ENCODE measurements at regions not wholly inside any gene's neighbourhood (a gene's known extent, or its start where the extent isn't known, plus 50 kb on each side); places are given as distances from the start of the nearest gene placed in this dataset.

DNA sequence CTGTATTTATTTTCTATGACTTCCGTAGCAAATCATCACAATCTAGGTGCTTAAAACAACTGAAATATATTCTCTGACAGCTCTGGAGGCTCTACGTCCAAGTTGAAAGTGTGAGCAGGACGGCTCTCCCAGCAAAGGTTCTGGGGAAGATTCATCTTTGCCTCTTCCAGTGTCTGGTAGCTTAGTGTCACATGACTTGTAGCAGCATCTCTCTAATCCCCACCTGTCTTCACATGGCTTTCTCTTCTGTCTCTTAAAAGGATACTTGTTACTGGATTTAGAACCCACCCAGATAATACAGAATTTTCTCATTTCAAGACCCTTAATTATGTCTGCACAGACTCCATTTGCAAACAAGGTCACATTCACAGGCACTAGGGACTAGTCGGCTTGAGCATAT lies 687.7 kb upstream of the RBFOX1 start:
- Mint-ChIP-seq H3K4me3 (no peak overlapping the region), H3K36me3 (ENCODE audit: low read depth) (no peaks in the 10 kb centered on the region), H3K27ac (no peak overlapping the region), H3K4me1 (ENCODE audit: low read depth) (peaks cover 4% of the 10 kb centered on the region), H3K27me3 (peaks cover 17% of the 10 kb centered on the region), H3K9me3 (no peaks in the 10 kb centered on the region)
- no peak for DNase-seq

DNA sequence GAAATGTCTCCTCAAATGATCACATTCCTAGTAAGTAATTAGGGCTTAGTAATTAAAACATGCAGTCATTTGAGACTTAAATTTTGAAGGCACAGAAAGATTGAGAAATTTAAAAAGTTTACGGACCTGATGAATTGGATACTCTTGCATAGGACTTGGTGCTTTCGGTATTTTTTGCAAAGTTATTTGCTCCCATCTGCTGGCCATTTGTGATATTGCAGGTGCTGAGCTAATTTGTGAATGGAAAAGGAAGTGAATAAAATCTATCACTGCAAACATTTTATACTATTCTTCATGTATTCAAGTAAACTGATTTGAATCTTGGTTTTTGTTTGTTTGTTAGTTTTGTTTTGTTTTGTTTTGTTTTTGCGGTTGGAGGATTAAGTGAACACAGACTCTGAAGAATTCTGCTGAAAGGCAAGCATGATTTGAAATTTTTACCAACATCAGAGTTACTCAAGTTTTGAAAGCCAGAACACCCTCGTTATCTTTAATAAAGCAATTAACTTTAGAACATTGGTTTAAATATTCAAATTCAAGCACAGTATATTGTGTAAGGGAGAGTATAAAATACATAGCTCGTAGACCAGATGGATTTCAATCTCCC lies 689.5 kb upstream of the RBFOX1 start:
- H3K27me3 Mint-ChIP-seq, result peaks cover 17% of the 10 kb centered on the region
- no peaks in the 10 kb centered on the region for H3K36me3 Mint-ChIP-seq (ENCODE audit: low read depth)
- H3K4me1 Mint-ChIP-seq (ENCODE audit: low read depth), result peaks cover 4% of the 10 kb centered on the region
- peak; percentile 31 for DNase-seq
- no peaks in the 10 kb centered on the region for H3K9me3 Mint-ChIP-seq
- no peak overlapping the region for H3K27ac Mint-ChIP-seq
- H3K4me3 Mint-ChIP-seq, result no peak overlapping the region

DNA sequence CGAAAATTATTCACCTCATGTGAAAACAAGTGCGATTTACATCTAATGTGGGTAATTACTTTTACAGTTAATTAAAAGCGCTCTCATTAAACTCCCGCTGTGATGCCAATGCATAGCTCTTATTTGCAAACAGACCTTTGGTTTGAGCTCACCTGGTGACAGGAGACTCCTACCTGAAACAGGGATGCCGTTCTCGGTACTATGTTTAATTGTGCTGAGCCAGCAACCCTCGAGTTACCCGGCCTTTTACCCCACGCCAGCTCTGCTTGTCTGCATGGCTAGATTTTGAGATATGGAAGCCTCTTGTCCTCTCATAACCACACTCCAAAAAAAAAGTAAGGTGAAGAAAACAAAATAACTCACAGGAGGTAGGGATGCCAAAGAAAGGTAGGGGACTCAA lies 690.4 kb upstream of the RBFOX1 start:
- Mint-ChIP-seq H3K36me3 (ENCODE audit: low read depth) (no peaks in the 10 kb centered on the region), H3K9me3 (no peaks in the 10 kb centered on the region), H3K4me3 (no peak overlapping the region), H3K4me1 (ENCODE audit: low read depth) (peaks cover 4% of the 10 kb centered on the region), H3K27me3 (peaks cover 17% of the 10 kb centered on the region), H3K27ac (no peak overlapping the region)
- no peak for DNase-seq

DNA sequence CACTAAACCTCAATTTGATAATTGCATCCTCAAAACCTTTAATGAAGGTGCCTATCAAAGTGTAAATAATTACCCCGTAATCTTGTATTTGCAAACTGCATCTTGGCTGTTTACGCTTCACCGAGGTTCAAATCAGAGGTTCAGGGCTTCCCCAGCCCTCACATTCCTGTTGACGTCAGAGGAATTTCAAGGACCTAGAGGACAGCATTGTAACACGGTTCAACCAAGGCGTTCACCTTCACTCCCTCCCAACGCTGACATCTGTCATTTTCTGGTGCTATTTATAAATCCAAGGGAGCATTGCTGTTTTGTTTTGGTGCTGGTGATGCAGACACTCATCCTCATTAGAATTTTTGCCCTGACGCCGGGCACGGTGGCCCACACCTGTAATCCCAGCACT lies 691.6 kb upstream of the RBFOX1 start:
- no peak overlapping the region for H3K27ac Mint-ChIP-seq
- H3K4me3 Mint-ChIP-seq, result no peak overlapping the region
- peaks cover 17% of the 10 kb centered on the region for H3K27me3 Mint-ChIP-seq

DNA sequence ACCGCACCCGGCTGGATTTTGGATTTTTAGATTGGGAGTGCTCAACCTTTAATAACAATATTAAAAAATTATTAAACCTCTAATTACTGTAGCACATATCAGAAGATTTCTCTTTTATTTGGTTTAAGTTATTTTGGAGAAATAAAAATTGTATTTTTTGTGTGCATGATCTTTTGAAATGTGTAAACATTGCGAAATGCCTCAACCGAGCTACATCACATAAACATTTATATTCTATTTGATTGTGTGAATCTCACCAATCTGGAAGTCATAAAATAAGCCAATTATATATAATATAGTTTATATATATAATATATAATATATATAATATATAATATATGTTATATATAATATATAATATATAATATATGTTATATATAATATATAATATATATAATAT lies 696.2 kb upstream of the RBFOX1 start:
- no peaks in the 10 kb centered on the region for H3K4me1 Mint-ChIP-seq (ENCODE audit: low read depth)
- H3K36me3 Mint-ChIP-seq (ENCODE audit: low read depth), result no peaks in the 10 kb centered on the region
- DNase-seq, result no peak
- H3K9me3 Mint-ChIP-seq, result no peaks in the 10 kb centered on the region
- peaks cover 8% of the 10 kb centered on the region for H3K27me3 Mint-ChIP-seq
- H3K4me3 Mint-ChIP-seq, result no peak overlapping the region
- H3K27ac Mint-ChIP-seq, result no peak overlapping the region

More for the DNA sequence above, 691.6 kb upstream of the RBFOX1 start:
- no peak for DNase-seq
- H3K9me3 Mint-ChIP-seq, result no peaks in the 10 kb centered on the region
- H3K36me3 Mint-ChIP-seq (ENCODE audit: low read depth), result no peaks in the 10 kb centered on the region
- peaks cover 4% of the 10 kb centered on the region for H3K4me1 Mint-ChIP-seq (ENCODE audit: low read depth)

DNA sequence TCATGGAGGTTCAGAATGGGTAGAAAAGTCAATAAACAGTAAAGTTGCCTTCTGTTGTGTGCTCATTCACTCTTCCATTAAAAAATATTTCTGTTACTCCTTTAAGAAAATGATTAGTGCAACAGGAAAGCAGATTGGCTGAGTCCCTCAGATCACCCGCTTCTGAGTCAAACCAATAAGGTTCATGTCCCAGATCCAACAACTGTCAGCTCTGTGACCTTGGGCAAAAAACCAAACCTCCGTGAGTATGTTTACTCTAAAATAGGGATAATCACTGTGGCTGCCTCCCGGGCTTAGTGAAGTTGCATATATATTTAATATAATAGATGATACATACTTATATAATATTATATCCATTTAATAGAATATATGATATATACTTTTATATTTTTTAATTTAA lies 698.5 kb upstream of the RBFOX1 start:
- Mint-ChIP-seq H3K27ac (no peak overlapping the region), H3K4me3 (no peak overlapping the region), H3K4me1 (ENCODE audit: low read depth) (no peaks in the 10 kb centered on the region), H3K36me3 (ENCODE audit: low read depth) (no peaks in the 10 kb centered on the region), H3K9me3 (no peaks in the 10 kb centered on the region), H3K27me3 (no peaks in the 10 kb centered on the region)
- no peak for DNase-seq

DNA sequence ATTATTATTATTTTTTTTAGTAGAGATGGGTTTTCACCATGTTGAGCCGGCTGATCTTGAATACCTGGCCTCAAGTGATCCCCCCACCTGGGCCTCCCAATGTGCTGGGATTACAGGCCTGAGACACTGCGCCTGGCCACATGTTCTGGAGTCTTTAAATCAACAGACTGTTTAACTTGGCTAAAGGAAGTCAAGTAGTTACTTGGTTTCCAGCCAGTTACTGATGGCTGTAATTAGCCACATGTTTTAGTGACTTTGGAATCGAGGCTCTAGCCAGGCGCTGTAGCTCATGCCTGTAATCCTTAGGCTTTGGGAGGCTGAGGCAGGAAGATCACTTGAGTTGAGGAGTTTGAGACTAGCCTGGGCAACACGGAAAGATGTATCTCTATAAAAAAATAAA lies 699.2 kb upstream of the RBFOX1 start:
- no peak overlapping the region for H3K4me3 Mint-ChIP-seq
- H3K36me3 Mint-ChIP-seq (ENCODE audit: low read depth), result no peaks in the 10 kb centered on the region
- no peak overlapping the region for H3K27ac Mint-ChIP-seq
- no peaks in the 10 kb centered on the region for H3K4me1 Mint-ChIP-seq (ENCODE audit: low read depth)
- no peaks in the 10 kb centered on the region for H3K27me3 Mint-ChIP-seq
- no peak for DNase-seq
- no peaks in the 10 kb centered on the region for H3K9me3 Mint-ChIP-seq

DNA sequence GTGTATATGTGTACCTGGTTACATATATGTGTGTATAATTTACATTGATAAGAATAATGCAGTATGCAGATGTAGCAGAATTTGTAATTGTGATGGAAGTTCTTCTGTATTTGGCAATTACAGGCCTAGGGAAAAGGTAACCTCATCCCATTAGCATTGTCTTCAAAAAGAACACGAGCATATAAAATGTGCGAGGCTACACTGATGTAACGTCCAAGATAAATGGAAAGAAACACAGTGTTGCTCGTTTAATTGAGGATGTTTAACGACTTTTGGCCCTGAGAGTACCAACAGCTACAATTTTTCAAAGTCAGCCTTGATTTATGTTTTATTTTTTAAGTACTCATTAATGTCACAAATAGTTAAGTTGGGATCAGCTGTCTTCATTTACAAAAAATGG lies 703.5 kb upstream of the RBFOX1 start:
- no peak for DNase-seq
- Mint-ChIP-seq H3K4me3 (no peak overlapping the region), H3K36me3 (ENCODE audit: low read depth) (no peaks in the 10 kb centered on the region), H3K9me3 (peaks cover 8% of the 10 kb centered on the region), H3K27me3 (no peaks in the 10 kb centered on the region), H3K27ac (no peak overlapping the region), H3K4me1 (ENCODE audit: low read depth) (no peaks in the 10 kb centered on the region)

DNA sequence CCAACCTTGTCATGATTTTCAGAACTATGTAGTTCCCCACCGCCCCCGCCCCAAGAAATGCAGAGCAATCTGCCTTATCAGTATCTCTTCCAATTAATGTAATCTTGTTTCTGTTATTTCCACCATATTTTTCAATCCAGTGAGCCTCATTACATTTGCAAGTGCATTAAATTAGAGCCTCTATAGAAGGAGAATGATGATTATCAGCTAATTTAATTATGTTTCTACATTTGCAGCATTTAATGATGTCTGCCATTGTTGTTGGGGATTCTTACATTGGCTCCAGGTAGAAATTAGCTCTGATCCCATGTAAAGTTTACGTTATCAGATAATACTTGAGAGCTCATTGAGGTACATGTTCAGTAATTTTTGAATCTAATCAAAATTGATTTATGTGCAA lies 707.0 kb upstream of the RBFOX1 start:
- no peaks in the 10 kb centered on the region for H3K36me3 Mint-ChIP-seq (ENCODE audit: low read depth)
- H3K4me3 Mint-ChIP-seq, result no peak overlapping the region
- DNase-seq, result no peak
- no peaks in the 10 kb centered on the region for H3K4me1 Mint-ChIP-seq (ENCODE audit: low read depth)
- no peaks in the 10 kb centered on the region for H3K27me3 Mint-ChIP-seq
- peaks cover 10% of the 10 kb centered on the region for H3K9me3 Mint-ChIP-seq
- H3K27ac Mint-ChIP-seq, result no peak overlapping the region

DNA sequence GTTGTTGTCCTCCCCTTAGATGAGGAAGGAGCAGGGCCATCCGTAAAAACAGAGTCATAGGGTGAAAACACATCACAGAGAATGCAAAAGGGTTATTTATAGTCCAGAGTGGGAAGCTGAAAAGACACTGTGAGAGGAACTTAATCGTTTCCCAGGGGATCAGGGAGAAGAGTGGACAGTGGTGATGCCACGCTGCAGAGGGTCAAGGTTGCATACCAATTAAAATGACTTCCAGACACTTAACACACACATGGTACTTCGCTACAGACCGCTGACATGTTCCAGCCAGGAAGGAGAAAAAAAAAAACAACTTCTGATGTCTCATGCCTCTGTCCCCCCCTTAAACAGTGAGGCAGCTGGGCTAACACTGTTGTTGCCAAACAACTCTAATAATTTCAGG lies 713.8 kb upstream of the RBFOX1 start:
- DNase-seq, result no peak
- H3K4me1 Mint-ChIP-seq (ENCODE audit: low read depth), result no peaks in the 10 kb centered on the region
- H3K4me3 Mint-ChIP-seq, result no peak overlapping the region
- peaks cover 17% of the 10 kb centered on the region for H3K9me3 Mint-ChIP-seq
- no peaks in the 10 kb centered on the region for H3K36me3 Mint-ChIP-seq (ENCODE audit: low read depth)
- no peak overlapping the region for H3K27ac Mint-ChIP-seq
- no peaks in the 10 kb centered on the region for H3K27me3 Mint-ChIP-seq

DNA sequence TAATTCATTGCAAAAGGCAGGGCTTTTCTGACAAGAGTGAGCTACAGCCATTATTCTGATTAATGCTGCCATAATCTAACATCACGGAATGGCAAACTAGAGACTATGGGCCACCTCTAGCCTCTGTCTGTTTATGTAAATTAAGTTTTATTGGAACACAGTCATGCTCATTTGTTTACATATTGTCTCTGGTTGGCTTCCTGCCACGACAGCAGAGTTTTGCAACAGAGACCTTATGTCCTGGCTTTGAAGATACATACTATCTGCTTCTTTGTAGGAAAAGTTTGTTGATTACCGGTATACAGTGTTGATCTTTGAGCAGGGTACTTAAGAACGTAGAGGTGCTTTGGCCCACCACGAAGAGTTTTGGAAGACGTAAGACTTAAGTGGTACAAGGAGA lies 715.9 kb upstream of the RBFOX1 start:
- Mint-ChIP-seq H3K9me3 (peaks cover 17% of the 10 kb centered on the region), H3K4me1 (ENCODE audit: low read depth) (no peaks in the 10 kb centered on the region), H3K4me3 (no peak overlapping the region), H3K36me3 (ENCODE audit: low read depth) (no peaks in the 10 kb centered on the region), H3K27me3 (no peaks in the 10 kb centered on the region), H3K27ac (no peak overlapping the region)
- no peak for DNase-seq

DNA sequence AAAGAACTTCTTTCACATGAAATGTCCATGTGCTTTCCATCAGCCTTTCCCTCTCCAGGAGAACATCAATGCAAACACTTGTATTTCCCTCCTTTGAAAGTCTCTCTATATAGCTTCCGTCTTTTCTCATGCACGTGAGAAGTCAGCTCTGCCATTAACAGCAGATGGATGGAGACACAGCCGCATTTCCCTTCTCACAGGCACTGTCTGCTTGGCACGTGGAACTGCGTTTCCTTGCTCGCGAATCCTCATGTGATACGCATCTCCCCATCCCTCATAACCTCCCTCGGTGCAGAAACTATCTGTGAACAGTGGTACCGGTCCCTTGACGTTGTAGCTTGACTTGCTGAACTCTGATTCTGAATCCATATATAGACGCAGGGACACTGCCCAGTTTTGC lies 717.0 kb upstream of the RBFOX1 start:
- H3K9me3 Mint-ChIP-seq, result peaks cover 15% of the 10 kb centered on the region
- no peaks in the 10 kb centered on the region for H3K27me3 Mint-ChIP-seq
- DNase-seq, result no peak
- no peak overlapping the region for H3K4me3 Mint-ChIP-seq
- no peaks in the 10 kb centered on the region for H3K4me1 Mint-ChIP-seq (ENCODE audit: low read depth)
- H3K27ac Mint-ChIP-seq, result no peak overlapping the region
- no peaks in the 10 kb centered on the region for H3K36me3 Mint-ChIP-seq (ENCODE audit: low read depth)

DNA sequence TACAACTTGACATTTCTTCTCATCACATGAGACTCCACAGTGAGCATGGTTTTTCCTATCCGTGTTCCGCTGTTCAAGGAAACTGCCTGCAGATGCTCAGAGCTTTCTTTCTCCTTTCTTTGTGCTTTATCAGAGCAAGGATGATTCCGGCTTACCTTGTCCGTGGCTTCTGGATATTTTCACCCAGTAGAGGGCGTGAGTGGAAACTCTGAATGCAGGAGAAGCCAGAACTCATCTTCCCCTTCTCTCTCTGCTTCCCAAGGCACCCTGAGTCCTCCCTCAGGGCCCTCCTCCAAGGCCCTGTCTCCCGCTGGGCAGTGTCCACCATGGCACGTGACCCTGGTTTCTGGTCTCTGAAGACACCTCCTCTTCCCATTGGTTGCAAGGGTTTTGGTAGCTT lies 721.1 kb upstream of the RBFOX1 start:
- Mint-ChIP-seq H3K27ac (no peak overlapping the region), H3K9me3 (peaks cover 6% of the 10 kb centered on the region), H3K4me1 (ENCODE audit: low read depth) (no peaks in the 10 kb centered on the region), H3K27me3 (no peaks in the 10 kb centered on the region), H3K4me3 (no peak overlapping the region), H3K36me3 (ENCODE audit: low read depth) (no peaks in the 10 kb centered on the region)
- DNase-seq, result no peak

DNA sequence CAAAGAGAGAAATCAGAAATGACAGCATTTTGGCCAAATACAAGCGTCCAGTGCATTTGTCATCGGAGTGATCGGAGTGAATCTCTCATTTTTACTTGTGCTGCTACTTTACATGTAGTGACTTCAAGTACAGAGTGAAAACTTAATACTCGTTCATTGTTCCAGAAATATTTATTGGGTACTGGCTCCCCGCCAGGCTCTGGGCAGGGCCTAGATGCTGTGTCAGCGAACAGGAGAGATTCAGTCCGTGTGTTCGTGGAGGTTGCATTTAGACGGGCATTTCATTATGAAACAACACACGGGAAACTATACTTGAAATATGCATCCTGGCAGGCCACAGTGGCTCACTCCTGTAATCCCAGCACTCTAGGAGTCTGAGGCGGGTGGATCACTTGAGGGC lies 727.2 kb upstream of the RBFOX1 start:
- no peaks in the 10 kb centered on the region for H3K4me1 Mint-ChIP-seq (ENCODE audit: low read depth)
- H3K4me3 Mint-ChIP-seq, result no peak overlapping the region
- no peaks in the 10 kb centered on the region for H3K27me3 Mint-ChIP-seq
- H3K27ac Mint-ChIP-seq, result no peak overlapping the region
- H3K9me3 Mint-ChIP-seq, result peaks cover 3% of the 10 kb centered on the region
- no peak for DNase-seq
- no peaks in the 10 kb centered on the region for H3K36me3 Mint-ChIP-seq (ENCODE audit: low read depth)

DNA sequence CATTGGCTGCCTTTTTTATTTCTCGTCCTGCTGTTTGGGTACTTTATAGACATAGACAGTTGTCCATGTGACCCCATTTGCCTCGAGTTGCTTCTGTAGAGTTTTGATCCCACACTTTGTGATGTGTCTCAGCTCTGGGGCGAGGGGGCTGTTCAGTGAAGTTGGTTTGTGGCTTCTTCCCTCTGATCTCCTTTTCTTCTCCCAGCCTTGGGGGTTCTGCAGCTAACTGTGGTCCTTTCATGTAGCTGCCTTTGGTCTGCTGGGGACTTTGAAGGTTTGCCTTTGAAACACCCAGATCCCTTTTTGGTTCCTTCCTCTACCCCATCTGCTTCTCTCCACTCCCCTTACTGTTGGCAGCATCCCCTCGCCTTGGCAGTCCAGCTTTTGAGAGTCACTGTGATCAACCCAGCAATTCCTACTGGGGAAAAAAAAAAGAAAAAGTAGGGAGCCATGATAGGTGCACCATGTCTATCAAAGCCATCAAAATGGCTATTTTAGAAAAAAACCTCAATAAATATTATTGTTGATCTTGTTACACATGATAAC lies 728.8 kb upstream of the RBFOX1 start:
- H3K36me3 Mint-ChIP-seq (ENCODE audit: low read depth), result no peaks in the 10 kb centered on the region
- H3K27me3 Mint-ChIP-seq, result no peaks in the 10 kb centered on the region
- H3K4me3 Mint-ChIP-seq, result no peak overlapping the region
- no peak for DNase-seq
- no peaks in the 10 kb centered on the region for H3K4me1 Mint-ChIP-seq (ENCODE audit: low read depth)
- H3K9me3 Mint-ChIP-seq, result peaks cover under 1% of the 10 kb centered on the region
- no peak overlapping the region for H3K27ac Mint-ChIP-seq

DNA sequence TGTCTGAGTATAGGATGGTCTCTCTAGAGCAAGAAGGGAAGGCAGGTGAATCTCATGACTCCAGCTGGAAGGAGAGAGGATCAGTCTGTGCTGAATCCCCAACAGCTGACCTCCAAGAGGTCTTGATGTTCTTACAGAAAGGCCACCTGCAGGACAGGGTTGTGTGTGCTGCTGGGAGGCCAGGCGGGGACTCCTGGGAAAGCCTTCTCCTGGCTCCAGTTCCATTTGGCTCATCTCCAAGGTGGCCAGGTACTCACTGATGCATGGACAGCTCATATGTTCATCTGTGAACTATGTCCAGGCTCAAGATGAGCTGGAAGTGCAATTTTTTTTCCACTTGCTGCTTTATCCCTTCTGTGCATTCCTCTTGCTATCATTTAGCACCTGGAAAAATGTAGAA lies 730.2 kb upstream of the RBFOX1 start:
- H3K36me3 Mint-ChIP-seq (ENCODE audit: low read depth), result no peaks in the 10 kb centered on the region
- H3K27ac Mint-ChIP-seq, result no peak overlapping the region
- no peaks in the 10 kb centered on the region for H3K27me3 Mint-ChIP-seq
- H3K4me1 Mint-ChIP-seq (ENCODE audit: low read depth), result no peaks in the 10 kb centered on the region
- H3K4me3 Mint-ChIP-seq, result no peak overlapping the region
- H3K9me3 Mint-ChIP-seq, result no peaks in the 10 kb centered on the region
- DNase-seq, result no peak

Data from activated T-cell treated with anti-CD3 and anti-CD28 coated beads, Interleukin-2, amount 50 U/mL, for 24 hours (primary cell).